ENCODE measurements at regions not wholly inside any gene's neighbourhood (a gene's known extent, or its start where the extent isn't known, plus 50 kb on each side); places are given as distances from the start of the nearest gene placed in this dataset.

- Histone ChIP-seq H3K4me3 (ENCODE audit: low read depth in 1 of 3, low read length in 3 of 3) (no peak overlapping the region), H3K36me3 (ENCODE audit: control insufficient read depth in 3 of 3, insufficient read depth in 2 of 3, low read depth in 1 of 3, low read length in 3 of 3) (no peaks in the 10 kb centered on the region), H3K27ac (ENCODE audit: low read depth in 1 of 3, low read length in 2 of 3) (no peak overlapping the region), H3K27me3 (ENCODE audit: control insufficient read depth in 3 of 3, insufficient read depth in 3 of 3, low read length in 3 of 3) (peaks cover 0 to 10% (median 4%) of the 10 kb centered on the region in 3 donors), H3K9me3 (ENCODE audit: control insufficient read depth in 2 of 2, insufficient read depth in 1 of 2, low read depth in 1 of 2, low read length in 1 of 2) (no peaks in the 10 kb centered on the region), H3K4me1 (ENCODE audit: control insufficient read depth in 3 of 3, insufficient read depth in 2 of 3, low read depth in 1 of 3, low read length in 2 of 3) (no peaks in the 10 kb centered on the region)
- no peak for FAIRE-seq
- 65 to 68% (median 67%) methylated on average over 9 of the region's 9 CpGs for WGBS, 3 donors
- no peak for DNase-seq
These were observed 165.9 kb downstream of the ACTL8 start for GRCh38 chr1:17920881-17921640.

- H3K4me1 ChIP-seq (ENCODE audit: control insufficient read depth in 3 of 3, insufficient read depth in 2 of 3, low read depth in 1 of 3, low read length in 2 of 3) = no peaks in the 10 kb centered on the region
- no peak overlapping the region for H3K4me3 ChIP-seq (ENCODE audit: low read depth in 1 of 3, low read length in 3 of 3)
- WGBS, 3 donors = 10 to 19% (median 13%) methylated on average over 6 of the region's 6 CpGs
- peaks cover 0 to 7% (median 2%) of the 10 kb centered on the region in 3 donors for H3K27me3 ChIP-seq (ENCODE audit: control insufficient read depth in 3 of 3, insufficient read depth in 3 of 3, low read length in 3 of 3)
- H3K27ac ChIP-seq (ENCODE audit: low read depth in 1 of 3, low read length in 2 of 3) = no peak overlapping the region
- DNase-seq (peak; percentile 5 to 15), FAIRE-seq (no peak)
- H3K9me3 ChIP-seq (ENCODE audit: control insufficient read depth in 2 of 2, insufficient read depth in 1 of 2, low read depth in 1 of 2, low read length in 1 of 2) = no peaks in the 10 kb centered on the region
- H3K36me3 ChIP-seq (ENCODE audit: control insufficient read depth in 3 of 3, insufficient read depth in 2 of 3, low read depth in 1 of 3, low read length in 3 of 3) = no peaks in the 10 kb centered on the region
These were observed 167.7 kb downstream of the ACTL8 start for GRCh38 chr1:17922833-17923232.

GRCh38 chr1:17923666-17924065 lies 168.5 kb downstream of the ACTL8 start:
- no peak for DNase-seq
- FAIRE-seq = no peak
- WGBS, 3 donors = 62 to 76% (median 73%) methylated on average over 4 of the region's 4 CpGs

GRCh38 chr1:17924578-17924977 lies 169.4 kb downstream of the ACTL8 start:
- FAIRE-seq = no peak

More at GRCh38 chr1:17923666-17924065, 168.5 kb downstream of the ACTL8 start:
- H3K36me3 ChIP-seq (ENCODE audit: control insufficient read depth in 3 of 3, insufficient read depth in 2 of 3, low read depth in 1 of 3, low read length in 3 of 3) = no peaks in the 10 kb centered on the region
- no peak overlapping the region for H3K27ac ChIP-seq (ENCODE audit: low read depth in 1 of 3, low read length in 2 of 3)
- H3K4me1 ChIP-seq (ENCODE audit: control insufficient read depth in 3 of 3, insufficient read depth in 2 of 3, low read depth in 1 of 3, low read length in 2 of 3) = no peaks in the 10 kb centered on the region
- H3K27me3 ChIP-seq (ENCODE audit: control insufficient read depth in 3 of 3, insufficient read depth in 3 of 3, low read length in 3 of 3) = peaks cover 0 to 7% (median 5%) of the 10 kb centered on the region in 3 donors
- no peak overlapping the region for H3K4me3 ChIP-seq (ENCODE audit: low read depth in 1 of 3, low read length in 3 of 3)
- H3K9me3 ChIP-seq (ENCODE audit: control insufficient read depth in 2 of 2, insufficient read depth in 1 of 2, low read depth in 1 of 2, low read length in 1 of 2) = no peaks in the 10 kb centered on the region

GRCh38 chr1:17925290-17926237 lies 170.4 kb downstream of the ACTL8 start:
- Histone ChIP-seq H3K9me3 (ENCODE audit: control insufficient read depth in 2 of 2, insufficient read depth in 1 of 2, low read depth in 1 of 2, low read length in 1 of 2) (no peaks in the 10 kb centered on the region), H3K27me3 (ENCODE audit: control insufficient read depth in 3 of 3, insufficient read depth in 3 of 3, low read length in 3 of 3) (peaks cover 0 to 7% (median 4%) of the 10 kb centered on the region in 3 donors), H3K36me3 (ENCODE audit: control insufficient read depth in 3 of 3, insufficient read depth in 2 of 3, low read depth in 1 of 3, low read length in 3 of 3) (no peaks in the 10 kb centered on the region), H3K27ac (ENCODE audit: low read depth in 1 of 3, low read length in 2 of 3) (no peak overlapping the region), H3K4me1 (ENCODE audit: control insufficient read depth in 3 of 3, insufficient read depth in 2 of 3, low read depth in 1 of 3, low read length in 2 of 3) (no peaks in the 10 kb centered on the region), H3K4me3 (ENCODE audit: low read depth in 1 of 3, low read length in 3 of 3) (no peak overlapping the region)
- no peak for FAIRE-seq
- 34 to 50% (median 38%) methylated on average over 15 of the region's 15 CpGs for WGBS, 3 donors
- no peak for DNase-seq

More at GRCh38 chr1:17924578-17924977, 169.4 kb downstream of the ACTL8 start:
- H3K27ac ChIP-seq (ENCODE audit: low read depth in 1 of 3, low read length in 2 of 3) = no peak overlapping the region
- no peaks in the 10 kb centered on the region for H3K9me3 ChIP-seq (ENCODE audit: control insufficient read depth in 2 of 2, insufficient read depth in 1 of 2, low read depth in 1 of 2, low read length in 1 of 2)
- peaks cover 0 to 7% (median 6%) of the 10 kb centered on the region in 3 donors for H3K27me3 ChIP-seq (ENCODE audit: control insufficient read depth in 3 of 3, insufficient read depth in 3 of 3, low read length in 3 of 3)
- H3K4me1 ChIP-seq (ENCODE audit: control insufficient read depth in 3 of 3, insufficient read depth in 2 of 3, low read depth in 1 of 3, low read length in 2 of 3) = no peaks in the 10 kb centered on the region
- no peaks in the 10 kb centered on the region for H3K36me3 ChIP-seq (ENCODE audit: control insufficient read depth in 3 of 3, insufficient read depth in 2 of 3, low read depth in 1 of 3, low read length in 3 of 3)
- H3K4me3 ChIP-seq (ENCODE audit: low read depth in 1 of 3, low read length in 3 of 3) = no peak overlapping the region
- no peak for DNase-seq

- FAIRE-seq = no peak
- 82 to 86% (median 82%) methylated on average over 4 of the region's 4 CpGs for WGBS, 3 donors
- H3K9me3 ChIP-seq (ENCODE audit: control insufficient read depth in 2 of 2, insufficient read depth in 1 of 2, low read depth in 1 of 2, low read length in 1 of 2) = peaks cover 0 to under 1% of the 10 kb centered on the region in 2 donors
These were observed 171.8 kb downstream of the ACTL8 start for GRCh38 chr1:17926906-17927305.

GRCh38 chr1:17927952-17928351 lies 172.8 kb downstream of the ACTL8 start:
- H3K27ac ChIP-seq (ENCODE audit: low read depth in 1 of 3, low read length in 2 of 3) = no peak overlapping the region
- peaks cover 0 to 7% (median 4%) of the 10 kb centered on the region in 3 donors for H3K27me3 ChIP-seq (ENCODE audit: control insufficient read depth in 3 of 3, insufficient read depth in 3 of 3, low read length in 3 of 3)
- H3K9me3 ChIP-seq (ENCODE audit: control insufficient read depth in 2 of 2, insufficient read depth in 1 of 2, low read depth in 1 of 2, low read length in 1 of 2) = peaks cover 0 to 3% of the 10 kb centered on the region in 2 donors
- DNase-seq (no peak), FAIRE-seq (no peak)
- H3K4me3 ChIP-seq (ENCODE audit: low read depth in 1 of 3, low read length in 3 of 3) = no peak overlapping the region
- no peaks in the 10 kb centered on the region for H3K36me3 ChIP-seq (ENCODE audit: control insufficient read depth in 3 of 3, insufficient read depth in 2 of 3, low read depth in 1 of 3, low read length in 3 of 3)
- H3K4me1 ChIP-seq (ENCODE audit: control insufficient read depth in 3 of 3, insufficient read depth in 2 of 3, low read depth in 1 of 3, low read length in 2 of 3) = no peaks in the 10 kb centered on the region
- WGBS, 3 donors = 33 to 40% (median 40%) methylated on average over 7 of the region's 7 CpGs

More at GRCh38 chr1:17926906-17927305, 171.8 kb downstream of the ACTL8 start:
- Histone ChIP-seq H3K27me3 (ENCODE audit: control insufficient read depth in 3 of 3, insufficient read depth in 3 of 3, low read length in 3 of 3) (peaks cover 0 to 7% (median 4%) of the 10 kb centered on the region in 3 donors), H3K4me3 (ENCODE audit: low read depth in 1 of 3, low read length in 3 of 3) (no peak overlapping the region), H3K27ac (ENCODE audit: low read depth in 1 of 3, low read length in 2 of 3) (no peak overlapping the region), H3K4me1 (ENCODE audit: control insufficient read depth in 3 of 3, insufficient read depth in 2 of 3, low read depth in 1 of 3, low read length in 2 of 3) (no peaks in the 10 kb centered on the region), H3K36me3 (ENCODE audit: control insufficient read depth in 3 of 3, insufficient read depth in 2 of 3, low read depth in 1 of 3, low read length in 3 of 3) (no peaks in the 10 kb centered on the region)
- DNase-seq = no peak

GRCh38 chr1:17929224-17929623 lies 174.1 kb downstream of the ACTL8 start:
- Histone ChIP-seq H3K9me3 (ENCODE audit: control insufficient read depth in 2 of 2, insufficient read depth in 1 of 2, low read depth in 1 of 2, low read length in 1 of 2) (peaks cover 0 to 3% of the 10 kb centered on the region in 2 donors), H3K36me3 (ENCODE audit: control insufficient read depth in 3 of 3, insufficient read depth in 2 of 3, low read depth in 1 of 3, low read length in 3 of 3) (no peaks in the 10 kb centered on the region), H3K4me3 (ENCODE audit: low read depth in 1 of 3, low read length in 3 of 3) (no peak overlapping the region), H3K27ac (ENCODE audit: low read depth in 1 of 3, low read length in 2 of 3) (no peak overlapping the region), H3K4me1 (ENCODE audit: control insufficient read depth in 3 of 3, insufficient read depth in 2 of 3, low read depth in 1 of 3, low read length in 2 of 3) (no peaks in the 10 kb centered on the region), H3K27me3 (ENCODE audit: control insufficient read depth in 3 of 3, insufficient read depth in 3 of 3, low read length in 3 of 3) (peaks cover 0 to 7% (median 6%) of the 10 kb centered on the region in 3 donors)
- FAIRE-seq (no peak), DNase-seq (no peak)
- 68 to 77% (median 74%) methylated on average over 6 of the region's 6 CpGs for WGBS, 3 donors
